Upper lobe of left lung (tissue), 4 donors: ENCODE measurements at regions not wholly inside any gene's neighbourhood (a gene's known extent, or its start where the extent isn't known, plus 50 kb on each side); places are given as distances from the start of the nearest gene placed in this dataset.

ENCODE experiments used
- CTCF ChIP-seq, 6 experiments: fragments of 450-650 bp in 4 of 6; fragments of 200-600 bp in 2 of 6; sonication (generic) in 2 of 6; IDR thresholded peaks; one replicate each; pipeline ENCODE4 v1.5.1; 2016 to 2019; ENCODE audit warnings: antibody characterized with exemption in 6 of 6
- EP300 ChIP-seq, 4 donors: sonication (generic); formaldehyde crosslinking; IDR thresholded peaks; one replicate each; pipeline ENCODE4 v1.5.1; 2017; ENCODE audit warnings: antibody characterized with exemption in 4 of 4, control low read depth in 2 of 4
- POLR2A ChIP-seq, 4 donors: fragments of 450-650 bp; IDR thresholded peaks; one replicate each; pipeline ENCODE4 v1.5.1; 2016 to 2017; ENCODE audit warnings: antibody characterized with exemption in 4 of 4, mild to moderate bottlenecking in 2 of 4

- TF ChIP-seq EP300 (IDR thresholded peaks at IDR 0.05) = no peak
- no peak for TF ChIP-seq CTCF (IDR thresholded peaks at IDR 0.05)
- TF ChIP-seq POLR2A (IDR thresholded peaks at IDR 0.05) = no peak
Observed at GRCh38 chr18:60200558-60200957, 172.0 kb downstream of the MC4R start.
